Epithelial cell of proximal tubule (primary cell): ENCODE measurements at regions not wholly inside any gene's neighbourhood (a gene's known extent, or its start where the extent isn't known, plus 50 kb on each side); places are given as distances from the start of the nearest gene placed in this dataset.
"Not testable (repeated sequence)": the region's sequence is repeated elsewhere in the genome, so short reads cannot be mapped to it uniquely, and the experiment has no call there.

Source experiments
- DNase-seq: peaks from one replicate; pipeline ENCODE4 v3.0.0-alpha.2; 2011; ENCODE audit warnings: low read depth
- H3K4me3 ChIP-seq: 2 replicates; pipeline ENCODE4 v1.5.1; 2011; ENCODE audit warnings: low read depth, mild to moderate bottlenecking, low read length
- CTCF ChIP-seq: conservative IDR thresholded peaks from 2 replicates; pipeline ENCODE4 v1.5.1; 2012; ENCODE audit warnings: low read depth, mild to moderate bottlenecking, low read length

GRCh38 chr6:137933696-137934095 is 66.6 kb downstream of the TNFAIP3 start:
- H3K4me3 ChIP-seq = no peak overlapping the region
- DNase-seq = no peak
- TF ChIP-seq CTCF = no peak

GRCh38 chr6:137936798-137937197 is 69.7 kb downstream of the TNFAIP3 start:
- DNase-seq = no peak
- TF ChIP-seq CTCF = no peak
- H3K4me3 ChIP-seq = no peak overlapping the region

- DNase-seq = no peak
- H3K4me3 ChIP-seq = no peak overlapping the region
- no peak for TF ChIP-seq CTCF
Measured at GRCh38 chr6:137937834-137938233, 70.8 kb downstream of the TNFAIP3 start.

- TF ChIP-seq CTCF = no peak
- DNase-seq = no peak
- H3K4me3 ChIP-seq = no peak overlapping the region
Measured at GRCh38 chr6:137938770-137939379, 71.8 kb downstream of the TNFAIP3 start.

GRCh38 chr6:137941995-137942394 is 74.9 kb downstream of the TNFAIP3 start:
- TF ChIP-seq CTCF = no peak
- DNase-seq = no peak

GRCh38 chr6:137942736-137943135 is 75.7 kb downstream of the TNFAIP3 start:
- no peak for DNase-seq
- no peak overlapping the region for H3K4me3 ChIP-seq
- no peak for TF ChIP-seq CTCF

More at GRCh38 chr6:137941995-137942394, 74.9 kb downstream of the TNFAIP3 start:
- no peak overlapping the region for H3K4me3 ChIP-seq

- H3K4me3 ChIP-seq, DNase-seq: not testable (repeated sequence)
Measured at GRCh38 chr6:137944381-137944780, 77.3 kb downstream of the TNFAIP3 start.
